ENCODE measurements at regions not wholly inside any gene's neighbourhood (a gene's known extent, or its start where the extent isn't known, plus 50 kb on each side); places are given as distances from the start of the nearest gene placed in this dataset.
"Not testable (repeated sequence)": the region's sequence is repeated elsewhere in the genome, so short reads cannot be mapped to it uniquely, and the experiment has no call there.

DNA sequence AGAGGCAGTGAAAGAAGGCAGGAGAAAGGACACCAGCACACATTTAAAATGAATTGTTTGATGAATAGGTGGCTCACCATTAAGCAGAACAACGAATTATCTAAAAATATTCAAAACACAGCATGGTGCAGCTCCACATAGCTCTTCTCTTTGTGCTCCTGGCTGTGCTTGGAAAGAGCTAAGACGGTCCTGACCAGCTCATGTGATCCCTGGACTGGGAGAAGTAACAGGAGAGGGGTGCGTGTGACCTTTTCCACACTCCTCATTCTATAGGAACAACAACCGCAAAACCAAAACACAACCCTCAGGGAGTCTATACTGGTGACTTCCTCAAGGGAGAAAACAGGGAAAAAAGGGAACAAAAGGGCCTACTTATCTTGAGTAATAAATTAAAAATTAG lies 140.5 kb downstream of the DIRAS2 start:
- intact Hi-C loops (cut with DNase I), result no loop called here
- Histone ChIP-seq H3K4me3 (ENCODE audit: low read length in 2 of 2) (no peak overlapping the region), H3K27ac (ENCODE audit: low read depth in 1 of 2, low read length in 2 of 2) (no peak overlapping the region), H3K36me3 (ENCODE audit: control insufficient read depth in 1 of 2, insufficient read depth in 2 of 2, low read length in 1 of 2) (no peaks in the 10 kb centered on the region), H3K4me1 (ENCODE audit: control insufficient read depth in 1 of 2, insufficient read depth in 2 of 2, low read length in 2 of 2) (no peaks in the 10 kb centered on the region), H3K9me3 (ENCODE audit: control insufficient read depth, low read length) (no peaks in the 10 kb centered on the region), H3K27me3 (ENCODE audit: control insufficient read depth in 1 of 2, insufficient read depth in 2 of 2, low read length in 1 of 2) (peaks cover 0 to 1% of the 10 kb centered on the region in 2 donors)
- ATAC-seq (ENCODE audit: low FRiP score), result no peak
- WGBS, 2 donors, result 70 to 72% methylated on average over 4 of the region's 4 CpGs
- DNase-seq, result no peak

DNA sequence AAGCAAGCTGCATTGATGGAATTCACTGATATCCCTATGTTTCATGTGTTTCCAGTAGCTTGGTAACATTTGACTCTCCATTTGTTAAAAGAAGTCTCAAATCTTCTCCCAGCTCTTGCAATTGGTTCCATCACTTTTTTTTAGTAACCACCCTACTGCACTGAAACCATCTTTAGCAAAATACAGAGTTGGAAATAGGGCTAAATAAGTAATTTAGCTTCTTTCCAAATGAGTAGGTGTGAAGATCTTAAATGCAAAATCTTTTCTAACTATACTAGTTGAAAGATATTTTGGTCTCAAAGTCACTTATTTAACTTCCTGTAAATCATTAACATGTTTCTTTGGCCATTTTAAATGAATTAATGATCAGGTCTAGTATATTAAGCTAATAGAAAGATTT lies 138.1 kb downstream of the DIRAS2 start:
- Histone ChIP-seq H3K9me3 (ENCODE audit: control insufficient read depth, low read length) (no peaks in the 10 kb centered on the region), H3K4me1 (ENCODE audit: control insufficient read depth in 1 of 2, insufficient read depth in 2 of 2, low read length in 2 of 2) (no peaks in the 10 kb centered on the region), H3K27ac (ENCODE audit: low read depth in 1 of 2, low read length in 2 of 2) (no peak overlapping the region), H3K4me3 (ENCODE audit: low read length in 2 of 2) (no peak overlapping the region), H3K27me3 (ENCODE audit: control insufficient read depth in 1 of 2, insufficient read depth in 2 of 2, low read length in 1 of 2) (peaks cover 0 to 1% of the 10 kb centered on the region in 2 donors), H3K36me3 (ENCODE audit: control insufficient read depth in 1 of 2, insufficient read depth in 2 of 2, low read length in 1 of 2) (no peaks in the 10 kb centered on the region)
- intact Hi-C loops (cut with DNase I), result no loop called here
- no peak for ATAC-seq (ENCODE audit: low FRiP score)
- no peak for DNase-seq

GRCh38 chr9:90505695-90506094 lies 136.9 kb downstream of the DIRAS2 start:
- DNase-seq (no peak), ATAC-seq (ENCODE audit: low FRiP score) (no peak)
- no peak overlapping the region for H3K27ac ChIP-seq (ENCODE audit: low read depth in 1 of 2, low read length in 2 of 2)
- 87 to 90% methylated on average over 1 of the region's 1 CpG for WGBS, 2 donors
- H3K4me3 ChIP-seq (ENCODE audit: low read length in 2 of 2), result no peak overlapping the region
- H3K27me3 ChIP-seq (ENCODE audit: control insufficient read depth in 1 of 2, insufficient read depth in 2 of 2, low read length in 1 of 2), result no peaks in the 10 kb centered on the region
- no peaks in the 10 kb centered on the region for H3K36me3 ChIP-seq (ENCODE audit: control insufficient read depth in 1 of 2, insufficient read depth in 2 of 2, low read length in 1 of 2)
- no peaks in the 10 kb centered on the region for H3K4me1 ChIP-seq (ENCODE audit: control insufficient read depth in 1 of 2, insufficient read depth in 2 of 2, low read length in 2 of 2)
- intact Hi-C loops (cut with DNase I), result no loop called here
- H3K9me3 ChIP-seq (ENCODE audit: control insufficient read depth, low read length), result no peaks in the 10 kb centered on the region

DNA sequence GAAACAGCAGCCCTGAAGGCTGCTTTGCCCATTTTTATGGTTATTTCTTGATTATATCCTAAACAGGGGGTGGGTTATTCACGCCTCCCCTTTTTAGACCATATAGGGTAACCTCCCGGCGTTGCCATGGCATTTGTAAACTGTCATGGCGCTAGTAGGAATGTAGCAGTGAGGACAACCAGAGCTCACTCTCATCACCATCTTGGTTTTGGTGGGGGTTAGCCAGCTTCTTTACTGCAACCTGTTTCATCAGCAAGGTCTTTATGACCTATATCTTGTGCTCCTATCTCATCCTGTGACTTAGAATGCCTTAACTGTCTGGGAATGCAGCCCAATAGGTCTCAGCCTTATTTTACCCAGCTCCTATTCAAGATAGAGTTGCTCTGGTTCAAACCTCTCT lies 136.2 kb downstream of the DIRAS2 start:
- H3K27me3 ChIP-seq (ENCODE audit: control insufficient read depth in 1 of 2, insufficient read depth in 2 of 2, low read length in 1 of 2); H3K9me3 ChIP-seq (ENCODE audit: control insufficient read depth, low read length); H3K4me1 ChIP-seq (ENCODE audit: control insufficient read depth in 1 of 2, insufficient read depth in 2 of 2, low read length in 2 of 2); H3K27ac ChIP-seq (ENCODE audit: low read depth in 1 of 2, low read length in 2 of 2); H3K4me3 ChIP-seq (ENCODE audit: low read length in 2 of 2); DNase-seq; intact Hi-C loops (cut with DNase I); ATAC-seq (ENCODE audit: low FRiP score); H3K36me3 ChIP-seq (ENCODE audit: control insufficient read depth in 1 of 2, insufficient read depth in 2 of 2, low read length in 1 of 2): not testable (repeated sequence)
- 82 to 84% methylated on average over 4 of the region's 4 CpGs for WGBS, 2 donors

- Histone ChIP-seq H3K4me1 (ENCODE audit: control insufficient read depth in 1 of 2, insufficient read depth in 2 of 2, low read length in 2 of 2) (no peaks in the 10 kb centered on the region), H3K36me3 (ENCODE audit: control insufficient read depth in 1 of 2, insufficient read depth in 2 of 2, low read length in 1 of 2) (no peaks in the 10 kb centered on the region), H3K27me3 (ENCODE audit: control insufficient read depth in 1 of 2, insufficient read depth in 2 of 2, low read length in 1 of 2) (no peaks in the 10 kb centered on the region), H3K9me3 (ENCODE audit: control insufficient read depth, low read length) (no peaks in the 10 kb centered on the region), H3K27ac (ENCODE audit: low read depth in 1 of 2, low read length in 2 of 2) (no peak overlapping the region), H3K4me3 (ENCODE audit: low read length in 2 of 2) (no peak overlapping the region)
- 84 to 88% methylated on average over 2 of the region's 2 CpGs for WGBS, 2 donors
- no peak for DNase-seq
- intact Hi-C loops (cut with DNase I), result no loop called here
- ATAC-seq (ENCODE audit: low FRiP score), result no peak
Measured at GRCh38 chr9:90507621-90508020, 135.0 kb downstream of the DIRAS2 start.

DNA sequence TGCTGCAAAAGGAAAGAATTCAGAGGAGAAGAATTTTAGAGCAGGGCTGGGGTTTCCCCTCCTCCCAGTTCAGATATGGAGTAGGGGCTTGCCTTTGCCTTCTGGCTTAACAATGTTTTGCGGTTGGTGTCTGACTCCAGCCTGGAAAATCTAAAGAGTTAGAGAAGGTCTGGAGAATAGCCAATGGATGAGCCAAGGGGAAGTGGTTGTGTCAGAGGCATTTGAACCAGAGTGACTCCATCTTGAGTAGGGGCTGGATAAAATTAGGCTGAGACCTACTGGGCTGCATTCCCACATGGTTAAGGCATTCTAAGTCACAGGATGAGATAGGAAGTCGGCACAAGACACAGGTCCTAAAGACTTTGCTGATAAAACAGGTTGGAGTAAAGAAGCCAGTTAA lies 133.7 kb downstream of the DIRAS2 start:
- intact Hi-C loops (cut with DNase I), result no loop called here
- 83 to 93% methylated on average over 2 of the region's 2 CpGs for WGBS, 2 donors
- H3K27ac ChIP-seq (ENCODE audit: low read depth in 1 of 2, low read length in 2 of 2), result no peak overlapping the region

DNA sequence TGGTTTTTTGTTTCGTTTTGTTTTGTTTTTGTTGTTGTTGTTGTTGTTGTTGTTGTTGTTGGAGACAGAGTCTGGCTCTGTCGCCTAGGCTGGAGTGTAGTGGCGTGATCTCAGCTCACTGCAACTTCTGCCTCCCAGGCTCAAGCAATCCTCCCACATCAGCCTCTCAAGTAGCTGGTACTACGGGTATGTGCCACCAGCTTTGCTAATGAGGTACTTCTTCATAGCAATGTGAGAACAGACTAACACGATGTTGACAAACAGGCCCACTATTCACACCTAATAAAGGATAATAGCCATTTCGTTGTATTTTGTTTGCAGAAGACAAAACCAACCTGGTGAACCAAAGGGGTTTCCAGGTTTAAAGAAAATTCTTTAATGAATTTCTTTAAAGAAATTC lies 130.9 kb downstream of the DIRAS2 start:
- no peaks in the 10 kb centered on the region for H3K9me3 ChIP-seq (ENCODE audit: control insufficient read depth, low read length)
- ATAC-seq (ENCODE audit: low FRiP score) (no peak), DNase-seq (no peak)
- no peaks in the 10 kb centered on the region for H3K36me3 ChIP-seq (ENCODE audit: control insufficient read depth in 1 of 2, insufficient read depth in 2 of 2, low read length in 1 of 2)
- no peaks in the 10 kb centered on the region for H3K4me1 ChIP-seq (ENCODE audit: control insufficient read depth in 1 of 2, insufficient read depth in 2 of 2, low read length in 2 of 2)
- no peak overlapping the region for H3K27ac ChIP-seq (ENCODE audit: low read depth in 1 of 2, low read length in 2 of 2)
- intact Hi-C loops (cut with DNase I), result no loop called here
- H3K27me3 ChIP-seq (ENCODE audit: control insufficient read depth in 1 of 2, insufficient read depth in 2 of 2, low read length in 1 of 2), result no peaks in the 10 kb centered on the region
- WGBS, 2 donors, result 57 to 62% methylated on average over 6 of the region's 6 CpGs
- H3K4me3 ChIP-seq (ENCODE audit: low read length in 2 of 2), result no peak overlapping the region

More for the DNA sequence above, 133.7 kb downstream of the DIRAS2 start:
- H3K36me3 ChIP-seq (ENCODE audit: control insufficient read depth in 1 of 2, insufficient read depth in 2 of 2, low read length in 1 of 2), result no peaks in the 10 kb centered on the region
- no peak for DNase-seq
- H3K4me1 ChIP-seq (ENCODE audit: control insufficient read depth in 1 of 2, insufficient read depth in 2 of 2, low read length in 2 of 2), result no peaks in the 10 kb centered on the region
- H3K27me3 ChIP-seq (ENCODE audit: control insufficient read depth in 1 of 2, insufficient read depth in 2 of 2, low read length in 1 of 2), result no peaks in the 10 kb centered on the region
- no peaks in the 10 kb centered on the region for H3K9me3 ChIP-seq (ENCODE audit: control insufficient read depth, low read length)
- H3K4me3 ChIP-seq (ENCODE audit: low read length in 2 of 2), result no peak overlapping the region
- ATAC-seq (ENCODE audit: low FRiP score), result no peak

DNA sequence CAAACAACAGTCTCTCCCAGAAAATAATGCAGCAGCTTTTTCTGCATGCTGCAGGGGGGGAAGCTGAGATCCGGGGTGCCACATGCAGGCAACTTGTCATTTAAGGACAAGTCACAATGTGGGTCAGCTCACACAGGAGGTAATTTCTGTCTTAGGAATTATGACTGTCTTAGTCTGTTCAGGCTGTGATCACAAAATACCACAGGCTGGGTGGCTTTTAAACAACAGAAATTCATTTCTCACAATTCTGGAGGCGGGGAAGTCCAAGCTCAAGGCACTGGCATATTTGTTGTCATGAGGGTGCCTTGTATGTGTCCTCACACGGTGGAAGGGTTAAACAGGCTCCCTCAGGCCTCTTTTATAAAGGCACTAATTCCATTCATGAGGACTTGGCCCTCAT lies 127.7 kb downstream of the DIRAS2 start:
- intact Hi-C loops (cut with DNase I), result no loop called here
- no peaks in the 10 kb centered on the region for H3K27me3 ChIP-seq (ENCODE audit: control insufficient read depth in 1 of 2, insufficient read depth in 2 of 2, low read length in 1 of 2)
- 80 to 85% methylated on average over 3 of the region's 3 CpGs for WGBS, 2 donors
- no peaks in the 10 kb centered on the region for H3K36me3 ChIP-seq (ENCODE audit: control insufficient read depth in 1 of 2, insufficient read depth in 2 of 2, low read length in 1 of 2)
- DNase-seq (no peak), ATAC-seq (ENCODE audit: low FRiP score) (no peak)
- H3K9me3 ChIP-seq (ENCODE audit: control insufficient read depth, low read length), result peaks cover 3% of the 10 kb centered on the region
- no peaks in the 10 kb centered on the region for H3K4me1 ChIP-seq (ENCODE audit: control insufficient read depth in 1 of 2, insufficient read depth in 2 of 2, low read length in 2 of 2)
- H3K4me3 ChIP-seq (ENCODE audit: low read length in 2 of 2), result no peak overlapping the region
- H3K27ac ChIP-seq (ENCODE audit: low read depth in 1 of 2, low read length in 2 of 2), result no peak overlapping the region

GRCh38 chr9:90515510-90515909 lies 127.1 kb downstream of the DIRAS2 start:
- H3K4me3 ChIP-seq (ENCODE audit: low read length in 2 of 2), result no peak overlapping the region
- H3K9me3 ChIP-seq (ENCODE audit: control insufficient read depth, low read length), result peaks cover 3% of the 10 kb centered on the region
- no peak for ATAC-seq (ENCODE audit: low FRiP score)
- no peaks in the 10 kb centered on the region for H3K4me1 ChIP-seq (ENCODE audit: control insufficient read depth in 1 of 2, insufficient read depth in 2 of 2, low read length in 2 of 2)
- H3K27me3 ChIP-seq (ENCODE audit: control insufficient read depth in 1 of 2, insufficient read depth in 2 of 2, low read length in 1 of 2), result no peaks in the 10 kb centered on the region
- intact Hi-C loops (cut with DNase I), result no loop called here
- 73 to 75% methylated on average over 5 of the region's 5 CpGs for WGBS, 2 donors
- no peaks in the 10 kb centered on the region for H3K36me3 ChIP-seq (ENCODE audit: control insufficient read depth in 1 of 2, insufficient read depth in 2 of 2, low read length in 1 of 2)
- H3K27ac ChIP-seq (ENCODE audit: low read depth in 1 of 2, low read length in 2 of 2), result no peak overlapping the region
- no peak for DNase-seq
